AG09319 (cell line): ENCODE measurements at regions not wholly inside any gene's neighbourhood (a gene's known extent, or its start where the extent isn't known, plus 50 kb on each side); places are given as distances from the start of the nearest gene placed in this dataset.

Source experiments
- DNase-seq: peaks from one replicate; pipeline ENCODE4 v3.0.0-alpha.2; 2010; ENCODE audit warnings: low read depth; ENCODE audit errors: extremely low read depth
- TF ChIP-seq, protein P1 (sequence below): IDR thresholded peaks from 2 replicates; pipeline ENCODE4 v1.5.1; 2011; ENCODE audit warnings: low read depth, mild to moderate bottlenecking, inconsistent platforms, low read length, moderate library complexity

DNA sequence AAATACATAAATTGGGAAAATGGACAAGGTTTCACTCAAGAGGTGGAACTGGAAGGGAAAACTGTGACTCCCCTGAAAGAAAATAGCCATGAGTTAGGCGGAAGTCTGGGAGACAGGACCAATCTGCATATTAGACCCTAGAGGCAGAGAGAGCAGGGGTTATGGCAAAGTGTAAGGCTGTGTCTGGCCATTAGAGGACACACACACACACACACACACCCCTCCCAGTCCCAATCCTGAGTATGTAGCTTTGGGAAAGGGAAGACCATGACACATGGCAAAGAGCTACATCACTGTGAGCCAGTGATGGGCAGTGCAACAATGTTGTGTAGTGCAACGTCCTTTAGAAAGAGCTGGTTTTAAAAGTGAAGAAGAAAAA is 479.9 kb upstream of the NXPH2 start:
- DNase-seq = no peak
- TF ChIP-seq, protein P1, sequence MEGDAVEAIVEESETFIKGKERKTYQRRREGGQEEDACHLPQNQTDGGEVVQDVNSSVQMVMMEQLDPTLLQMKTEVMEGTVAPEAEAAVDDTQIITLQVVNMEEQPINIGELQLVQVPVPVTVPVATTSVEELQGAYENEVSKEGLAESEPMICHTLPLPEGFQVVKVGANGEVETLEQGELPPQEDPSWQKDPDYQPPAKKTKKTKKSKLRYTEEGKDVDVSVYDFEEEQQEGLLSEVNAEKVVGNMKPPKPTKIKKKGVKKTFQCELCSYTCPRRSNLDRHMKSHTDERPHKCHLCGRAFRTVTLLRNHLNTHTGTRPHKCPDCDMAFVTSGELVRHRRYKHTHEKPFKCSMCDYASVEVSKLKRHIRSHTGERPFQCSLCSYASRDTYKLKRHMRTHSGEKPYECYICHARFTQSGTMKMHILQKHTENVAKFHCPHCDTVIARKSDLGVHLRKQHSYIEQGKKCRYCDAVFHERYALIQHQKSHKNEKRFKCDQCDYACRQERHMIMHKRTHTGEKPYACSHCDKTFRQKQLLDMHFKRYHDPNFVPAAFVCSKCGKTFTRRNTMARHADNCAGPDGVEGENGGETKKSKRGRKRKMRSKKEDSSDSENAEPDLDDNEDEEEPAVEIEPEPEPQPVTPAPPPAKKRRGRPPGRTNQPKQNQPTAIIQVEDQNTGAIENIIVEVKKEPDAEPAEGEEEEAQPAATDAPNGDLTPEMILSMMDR = no peak

DNA sequence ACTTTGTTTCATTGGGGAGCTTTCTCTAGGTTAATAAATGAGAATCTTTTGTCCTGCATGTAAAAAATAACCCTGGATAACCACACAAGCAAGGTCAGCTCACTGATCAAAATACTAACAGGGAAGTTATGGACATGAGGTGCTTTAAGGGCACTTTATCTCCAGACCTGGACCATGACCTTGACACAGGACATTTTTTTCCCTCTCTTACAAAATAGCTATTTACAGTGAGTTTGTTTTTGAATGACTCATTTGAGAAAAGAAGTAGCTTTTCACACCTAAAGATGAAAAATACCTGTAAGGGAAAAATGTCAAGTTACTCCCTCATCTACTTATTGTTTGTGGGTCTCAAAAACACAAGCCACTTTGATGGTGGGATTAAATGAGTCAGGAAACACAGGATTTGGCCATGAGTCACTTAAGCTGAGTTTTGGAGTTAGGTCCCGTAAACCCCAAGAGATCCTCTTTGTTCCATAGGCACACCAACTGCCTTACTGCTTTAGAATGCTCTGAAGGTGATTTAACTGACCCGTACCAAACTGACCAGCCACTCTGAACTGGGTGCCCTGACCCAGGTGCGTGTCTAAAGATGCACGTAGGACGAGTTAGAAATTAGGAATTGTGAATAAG is 479.3 kb upstream of the NXPH2 start:
- no peak for DNase-seq
- TF ChIP-seq, protein P1 = no peak

DNA sequence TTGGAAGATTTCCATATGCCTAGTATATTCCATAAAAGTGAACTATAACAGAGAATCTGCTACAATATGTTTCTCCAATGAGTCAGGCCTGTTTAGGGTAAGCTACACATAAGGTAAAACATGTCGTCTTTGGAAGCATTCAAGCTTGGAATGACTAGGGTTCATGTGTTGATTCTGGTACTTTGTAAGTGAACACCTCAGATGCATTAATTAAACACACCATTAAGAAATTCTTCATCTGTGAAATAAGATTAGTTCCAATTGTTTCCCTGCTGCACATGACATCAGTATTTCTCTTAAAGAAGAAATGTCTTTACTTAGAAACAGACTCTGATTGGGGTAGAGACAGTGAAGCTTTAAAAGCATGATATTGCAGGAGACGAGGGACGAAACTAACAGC is 461.1 kb upstream of the NXPH2 start:
- no peak for DNase-seq

DNA sequence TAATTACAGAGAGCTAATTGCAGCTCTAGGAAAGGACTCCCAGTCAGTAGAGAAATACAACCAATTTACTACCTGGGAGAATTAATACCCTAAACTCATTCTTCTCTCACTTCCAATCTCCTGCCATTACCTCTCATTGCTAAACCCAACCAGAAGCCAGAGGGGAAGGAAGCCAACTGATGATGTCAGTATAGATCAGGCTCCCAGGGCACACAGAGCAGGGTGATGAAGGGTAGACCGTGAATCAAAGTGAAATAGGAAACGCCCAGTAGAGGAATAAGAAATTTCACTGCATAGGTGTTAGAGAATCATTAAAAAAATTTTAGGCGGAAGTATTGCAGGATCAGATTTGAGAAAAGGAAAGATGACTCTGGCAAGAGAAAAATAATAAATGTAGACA is 456.8 kb upstream of the NXPH2 start:
- DNase-seq = no peak
- TF ChIP-seq, protein P1 = no peak

More for the DNA sequence above, 461.1 kb upstream of the NXPH2 start:
- TF ChIP-seq, protein P1 = no peak

DNA sequence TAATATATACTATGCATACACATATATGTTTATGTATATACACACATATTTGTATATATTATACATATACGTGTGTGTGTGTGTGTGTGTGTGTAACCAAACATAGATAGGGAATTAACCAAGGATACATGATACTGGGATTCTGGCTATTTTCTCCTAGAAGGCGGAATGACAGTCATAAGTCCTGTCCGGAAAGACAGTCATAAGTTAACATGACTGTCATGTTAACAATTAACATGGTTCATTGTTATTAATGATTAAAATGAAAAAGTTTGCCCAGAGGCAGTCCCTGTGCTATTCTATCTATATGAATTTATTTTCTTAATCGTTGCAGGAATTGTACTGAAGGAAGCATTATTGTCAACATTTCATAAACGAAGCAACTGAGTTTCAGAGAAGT is 450.7 kb upstream of the NXPH2 start:
- TF ChIP-seq, protein P1 = no peak
- DNase-seq = no peak

DNA sequence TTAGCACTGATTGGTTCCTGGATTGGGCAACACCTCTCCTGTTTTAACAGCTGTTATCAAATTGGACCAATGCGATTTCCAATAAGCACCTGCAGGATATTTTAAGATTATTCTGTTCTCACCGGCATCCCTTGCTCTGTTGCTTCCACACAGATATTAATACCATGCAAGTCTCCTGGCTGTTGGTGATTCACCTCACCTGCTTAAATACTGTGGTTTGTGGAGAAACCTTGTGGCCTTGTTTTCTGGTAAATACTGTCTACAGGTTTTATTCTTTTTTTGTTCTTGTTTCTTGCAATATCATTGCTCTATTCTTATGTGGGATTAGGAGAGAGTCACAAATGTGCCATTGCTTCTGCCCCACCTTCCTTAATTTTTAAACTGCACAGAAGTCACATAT is 448.1 kb upstream of the NXPH2 start:
- TF ChIP-seq, protein P1 = no peak
- no peak for DNase-seq

DNA sequence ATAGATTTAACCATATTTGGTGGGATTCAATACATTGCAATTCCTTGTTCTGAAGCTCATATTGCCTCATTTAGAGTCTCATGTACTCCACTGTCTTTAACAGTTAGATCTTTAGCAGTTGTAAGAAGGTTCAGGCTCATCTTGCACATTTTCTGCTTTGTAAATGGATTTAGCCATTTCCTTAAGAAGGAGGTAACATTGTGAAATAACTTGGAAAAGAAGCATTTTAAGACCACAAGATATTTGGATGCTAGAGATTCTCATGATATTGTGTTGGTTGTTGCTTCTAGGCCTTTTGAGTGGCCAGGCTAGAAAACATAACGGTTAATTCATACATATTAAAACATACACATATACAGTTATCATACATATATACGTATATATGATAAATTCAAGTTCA is 445.8 kb upstream of the NXPH2 start:
- TF ChIP-seq, protein P1 = no peak
- no peak for DNase-seq
